SKM-1 treated with dmso at 0.1 percent for 144 hours (cell line): ENCODE measurements at regions not wholly inside any gene's neighbourhood (a gene's known extent, or its start where the extent isn't known, plus 50 kb on each side); places are given as distances from the start of the nearest gene placed in this dataset.
"Not testable (repeated sequence)": the region's sequence is repeated elsewhere in the genome, so short reads cannot be mapped to it uniquely, and the experiment has no call there.

Experiments used
- DNase-seq: peaks from one replicate; lab custom pipeline; 2025; ENCODE audit not compliant: unreplicated experiment; lab: John Stamatoyannopoulos, UW

- DNase-seq: no peak
Measured at GRCh38 chr18:10135302-10135926, 221.6 kb downstream of the VAPA start.

GRCh38 chr18:10138719-10139118, 224.9 kb downstream of the VAPA start:
- no peak for DNase-seq

- no peak for DNase-seq
Measured at GRCh38 chr18:10139783-10140410, 226.1 kb downstream of the VAPA start.

GRCh38 chr18:10140461-10141282, 226.9 kb downstream of the VAPA start:
- no peak for DNase-seq

GRCh38 chr18:10141559-10141958, 227.7 kb downstream of the VAPA start:
- no peak for DNase-seq

- no peak for DNase-seq
Measured at GRCh38 chr18:10142056-10142455, 228.2 kb downstream of the VAPA start.

GRCh38 chr18:10142496-10143160, 228.8 kb downstream of the VAPA start:
- no peak for DNase-seq

- no peak for DNase-seq
Measured at GRCh38 chr18:10143596-10143995, 229.8 kb downstream of the VAPA start.

GRCh38 chr18:10145546-10145945, 231.7 kb downstream of the VAPA start:
- DNase-seq: no peak

- DNase-seq: no peak
Measured at GRCh38 chr18:10147226-10147625, 233.4 kb downstream of the VAPA start.

- DNase-seq: no peak
Measured at GRCh38 chr18:10147752-10148151, 233.9 kb downstream of the VAPA start.

- no peak for DNase-seq
Measured at GRCh38 chr18:10148189-10148929, 234.5 kb downstream of the VAPA start.

GRCh38 chr18:10149768-10150556, 236.1 kb downstream of the VAPA start:
- DNase-seq: no peak

- DNase-seq: not testable (repeated sequence)
Measured at GRCh38 chr18:10150576-10150975, 236.8 kb downstream of the VAPA start.

GRCh38 chr18:10152475-10152874, 238.7 kb downstream of the VAPA start:
- DNase-seq: no peak

GRCh38 chr18:10153924-10154752, 240.3 kb downstream of the VAPA start:
- DNase-seq: no peak

- DNase-seq: no peak
Measured at GRCh38 chr18:10157706-10158105, 243.9 kb downstream of the VAPA start.

GRCh38 chr18:10160251-10160650, 246.4 kb downstream of the VAPA start:
- DNase-seq: no peak

- DNase-seq: no peak
Measured at GRCh38 chr18:10161315-10161714, 247.5 kb downstream of the VAPA start.
